ENCODE measurements at regions not wholly inside any gene's neighbourhood (a gene's known extent, or its start where the extent isn't known, plus 50 kb on each side); places are given as distances from the start of the nearest gene placed in this dataset.
"Not testable (repeated sequence)": the region's sequence is repeated elsewhere in the genome, so short reads cannot be mapped to it uniquely, and the experiment has no call there.

GRCh38 chr9:103357980-103358379 is 362.8 kb downstream of the CYLC2 start:
- TF ChIP-seq CTCF (optimal IDR thresholded peaks at IDR 0.05 in 1 of 3, IDR thresholded peaks at IDR 0.05 in 1 of 3, conservative IDR thresholded peaks at IDR 0.05 in 1 of 3; ENCODE audit: extremely low read depth in 1 of 3, insufficient read depth in 2 of 3, low read length in 3 of 3); EZH2 (IDR thresholded peaks at IDR 0.05; ENCODE audit: low read length): not testable (repeated sequence)

Measured in keratinocyte (primary cell).